ENCODE measurements at regions not wholly inside any gene's neighbourhood (a gene's known extent, or its start where the extent isn't known, plus 50 kb on each side); places are given as distances from the start of the nearest gene placed in this dataset.

- TF ChIP-seq, protein P1, sequence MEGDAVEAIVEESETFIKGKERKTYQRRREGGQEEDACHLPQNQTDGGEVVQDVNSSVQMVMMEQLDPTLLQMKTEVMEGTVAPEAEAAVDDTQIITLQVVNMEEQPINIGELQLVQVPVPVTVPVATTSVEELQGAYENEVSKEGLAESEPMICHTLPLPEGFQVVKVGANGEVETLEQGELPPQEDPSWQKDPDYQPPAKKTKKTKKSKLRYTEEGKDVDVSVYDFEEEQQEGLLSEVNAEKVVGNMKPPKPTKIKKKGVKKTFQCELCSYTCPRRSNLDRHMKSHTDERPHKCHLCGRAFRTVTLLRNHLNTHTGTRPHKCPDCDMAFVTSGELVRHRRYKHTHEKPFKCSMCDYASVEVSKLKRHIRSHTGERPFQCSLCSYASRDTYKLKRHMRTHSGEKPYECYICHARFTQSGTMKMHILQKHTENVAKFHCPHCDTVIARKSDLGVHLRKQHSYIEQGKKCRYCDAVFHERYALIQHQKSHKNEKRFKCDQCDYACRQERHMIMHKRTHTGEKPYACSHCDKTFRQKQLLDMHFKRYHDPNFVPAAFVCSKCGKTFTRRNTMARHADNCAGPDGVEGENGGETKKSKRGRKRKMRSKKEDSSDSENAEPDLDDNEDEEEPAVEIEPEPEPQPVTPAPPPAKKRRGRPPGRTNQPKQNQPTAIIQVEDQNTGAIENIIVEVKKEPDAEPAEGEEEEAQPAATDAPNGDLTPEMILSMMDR (IDR thresholded peaks at IDR 0.05; ENCODE audit: low read depth, low read length, poor library complexity, severe bottlenecking) = no peak
- no peak for TF ChIP-seq EZH2phosphoT487 (IDR thresholded peaks at IDR 0.05; ENCODE audit: borderline replicate concordance, low read length)
Observed at GRCh38 chr14:53381895-53382294, 228.8 kb upstream of the DDHD1 start.

Data from DOHH2 (cell line).